Eye (tissue), 1 donor: ENCODE measurements at regions not wholly inside any gene's neighbourhood (a gene's known extent, or its start where the extent isn't known, plus 50 kb on each side); places are given as distances from the start of the nearest gene placed in this dataset.

ENCODE experiments used
- DNase-seq: peaks from one replicate; pipeline ENCODE4 v3.0.0-alpha.2; 2015

- no peak for DNase-seq
These were observed 193.5 kb upstream of the ID4 start for GRCh38 chr6:19643713-19644112.

- DNase-seq: no peak
These were observed 181.4 kb upstream of the ID4 start for GRCh38 chr6:19655744-19656143.

GRCh38 chr6:19660123-19660910 lies 176.9 kb upstream of the ID4 start:
- DNase-seq: no peak

GRCh38 chr6:19662911-19663310 lies 174.3 kb upstream of the ID4 start:
- no peak for DNase-seq

- DNase-seq: no peak
These were observed 173.7 kb upstream of the ID4 start for GRCh38 chr6:19663479-19663878.

- no peak for DNase-seq
These were observed 173.1 kb upstream of the ID4 start for GRCh38 chr6:19664050-19664449.

GRCh38 chr6:19664878-19665612 lies 172.1 kb upstream of the ID4 start:
- DNase-seq: peak; percentile 18

GRCh38 chr6:19665613-19665909 lies 171.6 kb upstream of the ID4 start:
- DNase-seq: peak; percentile 53

- no peak for DNase-seq
These were observed 168.5 kb upstream of the ID4 start for GRCh38 chr6:19668710-19669109.

- no peak for DNase-seq
These were observed 168.0 kb upstream of the ID4 start for GRCh38 chr6:19669206-19669605.

- DNase-seq: no peak
These were observed 154.3 kb upstream of the ID4 start for GRCh38 chr6:19682859-19683258.

- DNase-seq: no peak
These were observed 146.7 kb upstream of the ID4 start for GRCh38 chr6:19690325-19691075.

GRCh38 chr6:19691465-19692167 lies 145.6 kb upstream of the ID4 start:
- DNase-seq: peak; percentile 92

- DNase-seq: peak; percentile 72
These were observed 144.5 kb upstream of the ID4 start for GRCh38 chr6:19692506-19693298.

- no peak for DNase-seq
These were observed 142.5 kb upstream of the ID4 start for GRCh38 chr6:19694697-19695096.

GRCh38 chr6:19697744-19698290 lies 139.4 kb upstream of the ID4 start:
- DNase-seq: no peak

GRCh38 chr6:19699932-19700331 lies 137.2 kb upstream of the ID4 start:
- DNase-seq: no peak

- no peak for DNase-seq
These were observed 131.6 kb upstream of the ID4 start for GRCh38 chr6:19705606-19706005.

- DNase-seq: no peak
These were observed 125.0 kb upstream of the ID4 start for GRCh38 chr6:19712012-19712688.

- DNase-seq: no peak
These were observed 124.2 kb upstream of the ID4 start for GRCh38 chr6:19712998-19713397.

- no peak for DNase-seq
These were observed 123.8 kb upstream of the ID4 start for GRCh38 chr6:19713411-19713810.
